Transverse colon (tissue), 4 donors: ENCODE measurements at regions not wholly inside any gene's neighbourhood (a gene's known extent, or its start where the extent isn't known, plus 50 kb on each side); places are given as distances from the start of the nearest gene placed in this dataset.

ENCODE experiments used
- POLR2A ChIP-seq: fragments of 450-650 bp; IDR thresholded peaks from one replicate; pipeline ENCODE4 v1.6.1; 2016; ENCODE audit warnings: antibody characterized with exemption, mild to moderate bottlenecking, moderate library complexity
- POLR2AphosphoS5 ChIP-seq, 3 donors: sonication (generic); formaldehyde crosslinking; IDR thresholded peaks; one replicate each; pipeline ENCODE4 v1.6.1; 2016; ENCODE audit warnings: antibody characterized with exemption in 3 of 3
- TF ChIP-seq, protein P1 (sequence below), 5 experiments: fragments of 200-600 bp in 3 of 5; fragments of 450-650 bp in 2 of 5; sonication (generic) in 3 of 5; IDR thresholded peaks; 1 replicate in 2 of 5; 2 replicates in 3 of 5; pipeline ENCODE4 v1.5.1; 2016 to 2017; ENCODE audit warnings: antibody characterized with exemption in 5 of 5, inconsistent platforms in 3 of 5, mild to moderate bottlenecking in 2 of 5, moderate library complexity in 1 of 5

DNA sequence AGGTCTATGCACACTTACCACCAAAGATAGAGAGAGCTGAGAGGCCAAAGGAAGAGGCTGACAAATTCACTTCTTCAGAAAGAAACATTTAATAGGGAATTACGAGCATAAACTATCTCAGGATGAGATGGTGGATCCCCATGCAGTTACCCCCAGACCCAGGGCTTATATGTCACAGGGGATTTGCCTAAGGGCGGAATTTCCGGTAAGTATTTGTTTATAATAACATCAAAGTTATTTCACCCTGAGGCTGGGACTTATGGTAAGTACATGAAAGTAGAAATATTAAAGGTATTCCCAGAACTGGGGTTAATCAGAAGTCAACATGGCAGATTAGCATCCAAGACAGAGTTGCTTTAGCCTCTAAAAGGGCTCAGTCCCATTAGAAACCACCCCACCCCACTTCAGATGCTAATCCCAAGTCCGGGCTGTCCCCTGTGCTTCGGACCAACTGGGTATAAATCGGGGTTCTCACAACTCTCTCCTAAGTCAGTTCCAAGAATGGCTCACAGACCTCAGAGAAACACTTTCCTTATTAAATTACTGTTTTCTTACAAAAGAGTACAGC, 247.4 kb upstream of the ZP4 start:
- TF ChIP-seq, protein P1, sequence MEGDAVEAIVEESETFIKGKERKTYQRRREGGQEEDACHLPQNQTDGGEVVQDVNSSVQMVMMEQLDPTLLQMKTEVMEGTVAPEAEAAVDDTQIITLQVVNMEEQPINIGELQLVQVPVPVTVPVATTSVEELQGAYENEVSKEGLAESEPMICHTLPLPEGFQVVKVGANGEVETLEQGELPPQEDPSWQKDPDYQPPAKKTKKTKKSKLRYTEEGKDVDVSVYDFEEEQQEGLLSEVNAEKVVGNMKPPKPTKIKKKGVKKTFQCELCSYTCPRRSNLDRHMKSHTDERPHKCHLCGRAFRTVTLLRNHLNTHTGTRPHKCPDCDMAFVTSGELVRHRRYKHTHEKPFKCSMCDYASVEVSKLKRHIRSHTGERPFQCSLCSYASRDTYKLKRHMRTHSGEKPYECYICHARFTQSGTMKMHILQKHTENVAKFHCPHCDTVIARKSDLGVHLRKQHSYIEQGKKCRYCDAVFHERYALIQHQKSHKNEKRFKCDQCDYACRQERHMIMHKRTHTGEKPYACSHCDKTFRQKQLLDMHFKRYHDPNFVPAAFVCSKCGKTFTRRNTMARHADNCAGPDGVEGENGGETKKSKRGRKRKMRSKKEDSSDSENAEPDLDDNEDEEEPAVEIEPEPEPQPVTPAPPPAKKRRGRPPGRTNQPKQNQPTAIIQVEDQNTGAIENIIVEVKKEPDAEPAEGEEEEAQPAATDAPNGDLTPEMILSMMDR (IDR thresholded peaks at IDR 0.05) = no peak
- no peak for TF ChIP-seq POLR2AphosphoS5 (IDR thresholded peaks at IDR 0.05)
- no peak for TF ChIP-seq POLR2A
